Retinal pigment epithelial cell (primary cell): ENCODE measurements at regions not wholly inside any gene's neighbourhood (a gene's known extent, or its start where the extent isn't known, plus 50 kb on each side); places are given as distances from the start of the nearest gene placed in this dataset.

Source experiments
- DNase-seq: peaks from one replicate; pipeline ENCODE4 v3.0.0-alpha.2; 2010; ENCODE audit warnings: low read depth
- H3K4me3 ChIP-seq: 2 replicates; pipeline ENCODE4 v1.5.1; 2011; ENCODE audit warnings: mild to moderate bottlenecking, low read length, control low read depth, moderate library complexity
- TF ChIP-seq, protein P1 (sequence below): conservative IDR thresholded peaks from 2 replicates; pipeline ENCODE4 v1.5.1; 2011; ENCODE audit warnings: low read depth, low read length, control low read depth, inconsistent platforms

GRCh38 chr1:48062353-48062752 is 65.2 kb upstream of the TRABD2B start:
- TF ChIP-seq, protein P1, sequence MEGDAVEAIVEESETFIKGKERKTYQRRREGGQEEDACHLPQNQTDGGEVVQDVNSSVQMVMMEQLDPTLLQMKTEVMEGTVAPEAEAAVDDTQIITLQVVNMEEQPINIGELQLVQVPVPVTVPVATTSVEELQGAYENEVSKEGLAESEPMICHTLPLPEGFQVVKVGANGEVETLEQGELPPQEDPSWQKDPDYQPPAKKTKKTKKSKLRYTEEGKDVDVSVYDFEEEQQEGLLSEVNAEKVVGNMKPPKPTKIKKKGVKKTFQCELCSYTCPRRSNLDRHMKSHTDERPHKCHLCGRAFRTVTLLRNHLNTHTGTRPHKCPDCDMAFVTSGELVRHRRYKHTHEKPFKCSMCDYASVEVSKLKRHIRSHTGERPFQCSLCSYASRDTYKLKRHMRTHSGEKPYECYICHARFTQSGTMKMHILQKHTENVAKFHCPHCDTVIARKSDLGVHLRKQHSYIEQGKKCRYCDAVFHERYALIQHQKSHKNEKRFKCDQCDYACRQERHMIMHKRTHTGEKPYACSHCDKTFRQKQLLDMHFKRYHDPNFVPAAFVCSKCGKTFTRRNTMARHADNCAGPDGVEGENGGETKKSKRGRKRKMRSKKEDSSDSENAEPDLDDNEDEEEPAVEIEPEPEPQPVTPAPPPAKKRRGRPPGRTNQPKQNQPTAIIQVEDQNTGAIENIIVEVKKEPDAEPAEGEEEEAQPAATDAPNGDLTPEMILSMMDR: no peak
- no peak overlapping the region for H3K4me3 ChIP-seq
- DNase-seq: no peak

DNA sequence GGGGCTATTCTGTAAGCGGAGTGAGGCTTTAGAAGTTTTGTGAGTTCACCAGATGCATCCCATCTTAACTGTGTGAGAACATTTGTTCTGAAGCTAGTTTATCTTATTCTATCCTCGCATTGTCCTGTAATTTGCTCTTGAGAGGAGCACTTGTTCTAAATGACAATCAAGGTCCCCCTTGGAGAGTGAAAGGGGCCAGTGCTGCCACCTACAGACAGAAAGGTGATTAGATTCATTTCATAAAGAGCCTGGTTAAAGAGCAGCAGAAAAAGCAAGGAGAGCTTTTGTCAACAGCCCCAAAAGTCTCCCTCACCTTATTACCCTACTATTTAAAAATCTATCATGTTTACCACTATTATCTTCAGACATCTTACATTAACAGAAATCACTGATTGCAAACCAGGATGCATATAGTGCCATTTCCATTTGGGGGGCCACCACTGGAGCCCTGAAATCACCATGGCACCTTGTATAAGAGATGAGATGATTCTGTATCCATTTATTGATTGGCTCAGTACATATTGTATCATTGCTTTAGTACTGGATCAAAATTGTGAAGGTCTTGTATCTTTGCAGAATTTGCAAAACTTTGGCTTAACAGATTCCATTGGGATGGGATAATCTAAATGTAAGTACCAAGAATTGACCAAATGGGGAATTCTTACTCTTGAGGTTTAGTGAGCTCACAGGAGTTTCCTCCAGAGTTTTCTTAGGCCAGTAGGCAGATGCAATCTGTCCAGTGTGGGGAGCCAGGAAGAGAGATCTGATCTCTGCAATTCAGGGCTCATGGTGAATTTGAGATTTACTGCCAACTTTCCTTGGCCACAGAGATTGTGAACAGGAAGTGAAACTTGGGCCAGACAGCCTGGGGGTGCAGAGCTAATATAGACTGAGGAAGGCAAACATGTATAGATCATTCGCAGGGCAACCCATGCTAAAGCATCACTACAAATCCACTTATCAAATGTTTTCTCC is 64.3 kb upstream of the TRABD2B start:
- no peak overlapping the region for H3K4me3 ChIP-seq
- TF ChIP-seq, protein P1: peak; percentile 70
- DNase-seq: no peak

DNA sequence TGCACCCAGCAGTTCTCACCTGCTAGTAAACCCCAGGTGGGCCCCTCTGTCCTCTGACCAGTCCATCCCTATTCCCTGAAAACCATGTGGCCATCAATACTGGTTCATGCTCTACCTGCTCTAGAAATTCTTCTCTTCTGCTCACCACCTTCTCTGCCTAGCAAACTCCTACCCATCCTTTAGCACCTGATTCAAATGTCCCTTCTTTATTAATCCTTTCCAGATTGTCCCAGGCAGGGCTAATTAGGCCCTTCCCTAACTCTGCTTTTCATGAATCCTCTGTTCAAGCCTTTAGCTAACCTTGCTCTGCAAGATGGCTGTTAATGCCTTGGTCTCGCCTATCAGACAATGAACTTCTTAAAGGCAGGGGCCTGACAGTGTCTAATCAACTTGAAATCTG is 62.1 kb upstream of the TRABD2B start:
- no peak for DNase-seq
- TF ChIP-seq, protein P1: no peak
- H3K4me3 ChIP-seq: no peak overlapping the region

DNA sequence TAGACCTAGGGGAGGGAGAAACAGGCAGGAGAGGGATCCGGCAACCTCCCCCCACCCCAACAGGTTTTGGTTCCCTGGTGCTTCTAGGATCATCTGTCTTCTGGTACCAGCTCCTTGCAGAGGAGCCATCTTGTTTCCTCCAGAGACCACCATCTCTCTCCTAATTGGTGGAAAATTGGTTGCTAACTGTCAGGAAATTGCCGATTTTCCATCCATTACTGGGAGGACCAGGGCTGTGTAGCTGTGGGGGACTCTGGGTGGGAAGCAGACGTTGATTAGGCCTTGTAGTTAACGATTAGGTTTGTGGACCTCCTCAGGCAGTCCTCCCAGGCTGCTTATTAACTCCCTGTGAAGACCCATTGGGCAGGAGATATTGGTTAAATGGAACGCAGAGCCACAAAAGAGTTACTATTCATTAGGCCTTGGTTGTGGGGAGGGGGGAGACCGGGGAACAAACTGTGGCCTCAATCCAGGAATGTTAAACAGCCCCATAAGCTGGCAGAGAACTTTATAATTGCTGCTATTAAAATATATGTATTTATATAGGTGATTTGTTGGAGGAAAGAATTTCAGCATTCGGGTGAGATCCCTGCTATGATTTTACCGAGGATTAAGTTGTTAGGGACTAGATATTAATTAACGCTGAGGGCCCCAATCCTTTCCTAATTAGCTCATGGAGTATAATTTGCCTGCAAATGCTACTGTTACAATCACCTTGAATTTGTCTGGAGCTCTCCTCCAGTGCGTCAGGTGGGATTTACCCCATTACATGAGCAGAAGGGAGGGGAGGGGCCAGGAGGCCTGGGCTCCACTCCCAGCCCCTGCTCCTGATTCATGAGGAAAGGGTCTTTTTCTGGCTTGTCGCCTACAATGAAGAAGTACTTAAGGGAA is 61.2 kb upstream of the TRABD2B start:
- TF ChIP-seq, protein P1: no peak
- H3K4me3 ChIP-seq: no peak overlapping the region
- no peak for DNase-seq

- H3K4me3 ChIP-seq: no peak overlapping the region
- no peak for DNase-seq
- TF ChIP-seq, protein P1: no peak
Observed at GRCh38 chr1:48057249-48057648, 60.1 kb upstream of the TRABD2B start.

DNA sequence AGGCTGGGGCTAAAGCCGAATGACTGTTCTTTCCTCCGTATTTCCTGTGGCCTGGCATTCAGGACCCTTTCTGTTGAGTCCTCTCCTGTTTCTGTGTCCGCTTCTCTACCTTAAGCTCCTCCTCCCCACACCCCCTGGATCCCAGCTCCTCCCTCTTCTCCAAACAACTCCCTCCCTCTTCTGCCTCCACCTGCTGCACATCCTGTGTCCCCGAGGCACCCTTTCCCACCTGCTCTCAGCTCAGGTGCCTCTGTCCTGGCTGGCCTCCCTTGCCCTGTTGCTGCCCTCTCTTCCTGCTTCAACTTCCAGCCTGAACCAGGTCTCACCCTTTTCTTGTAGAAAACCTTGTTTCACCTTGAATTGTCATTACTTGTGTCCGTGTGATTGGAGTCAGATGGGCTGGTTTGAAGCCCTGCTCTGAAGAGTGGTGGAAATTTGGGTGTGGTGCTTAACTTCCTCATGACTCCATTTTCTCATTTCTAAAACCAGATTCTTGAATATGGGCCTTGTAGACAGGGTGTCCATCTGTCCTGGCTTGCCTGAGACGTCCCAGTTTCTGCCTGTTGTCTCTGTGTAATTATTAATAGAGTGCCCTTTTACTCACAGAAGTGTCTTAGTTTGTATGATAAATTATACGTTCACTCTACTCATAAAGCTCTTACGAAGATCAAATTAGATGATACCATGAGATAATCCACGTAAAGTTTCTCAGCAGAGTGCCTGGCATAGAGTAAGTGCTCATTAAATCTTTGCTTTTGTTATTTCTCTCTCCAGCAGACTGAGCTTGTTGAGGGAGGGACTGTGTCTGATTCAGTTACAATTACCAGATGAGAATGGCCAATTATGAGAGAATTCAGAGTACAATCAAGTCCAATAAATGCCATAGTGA is 58.9 kb upstream of the TRABD2B start:
- TF ChIP-seq, protein P1: no peak
- DNase-seq: no peak
- H3K4me3 ChIP-seq: no peak overlapping the region
